Head of caudate nucleus (tissue), 42 donors: ENCODE measurements at regions not wholly inside any gene's neighbourhood (a gene's known extent, or its start where the extent isn't known, plus 50 kb on each side); places are given as distances from the start of the nearest gene placed in this dataset.
"Not testable (repeated sequence)": the region's sequence is repeated elsewhere in the genome, so short reads cannot be mapped to it uniquely, and the experiment has no call there.

Experiments
- DNase-seq, 42 donors: peaks; one replicate each; pipeline versions ENCODE4 v3.0.0 to v3.0.0-alpha.2; 2020 to 2021; ENCODE audit warnings: mixed read lengths in 7 of 42
- intact Hi-C: fragments of 100-400 bp; cut with DNase I; formaldehyde crosslinking; loops from one replicate; pipeline ENCODE4 v1.15.0; 2022

DNA sequence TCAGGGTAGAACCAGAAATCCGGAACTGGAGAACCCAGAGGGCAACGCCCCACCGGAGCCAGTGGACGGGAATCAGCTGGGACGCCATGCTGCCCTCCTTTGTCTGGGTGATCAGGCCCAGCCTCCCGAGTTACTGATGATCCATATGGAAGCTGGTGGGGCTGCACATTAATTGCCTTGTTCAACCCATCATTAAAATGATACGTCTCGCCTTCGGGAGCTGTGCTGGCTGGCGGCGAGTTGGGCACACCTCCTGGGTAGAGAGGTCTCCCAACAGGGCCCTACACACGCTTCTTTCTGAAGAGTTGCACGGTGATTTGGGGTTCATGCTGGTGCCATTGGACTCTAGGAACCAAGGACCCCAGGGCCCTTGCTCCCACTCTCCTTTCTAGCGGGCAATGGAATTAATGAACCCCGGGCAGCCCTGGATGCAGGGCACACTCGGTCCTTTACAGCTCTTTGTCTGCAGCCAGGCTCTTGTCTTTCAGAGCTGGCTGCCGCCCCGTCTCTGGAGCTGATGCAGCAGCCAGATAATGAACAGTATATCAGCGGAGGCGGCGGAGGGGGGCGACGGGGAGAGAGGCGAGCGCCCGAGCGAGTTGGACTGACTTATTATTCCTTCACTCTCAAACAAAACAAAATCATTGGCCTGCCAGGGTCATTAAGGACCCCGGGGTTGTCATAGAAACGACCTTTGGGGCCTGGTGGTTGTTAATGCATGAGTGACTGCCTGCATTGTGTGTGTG lies 412.2 kb upstream of the ZMIZ1 start:
- intact Hi-C loops, result loop anchor here (10.0 kb wide), 1 partner anchor 352 kb away; no protein-coding TSS in a partner anchor
- DNase-seq, result peak; percentile 40 to 85 (median 69)

GRCh38 chr10:78657163-78657861 lies 411.5 kb upstream of the ZMIZ1 start:
- intact Hi-C loops, result loop anchor here (10.0 kb wide), 1 partner anchor 353 kb away; no protein-coding TSS in a partner anchor
- DNase-seq, result peak; percentile 33 to 91 (median 77)

DNA sequence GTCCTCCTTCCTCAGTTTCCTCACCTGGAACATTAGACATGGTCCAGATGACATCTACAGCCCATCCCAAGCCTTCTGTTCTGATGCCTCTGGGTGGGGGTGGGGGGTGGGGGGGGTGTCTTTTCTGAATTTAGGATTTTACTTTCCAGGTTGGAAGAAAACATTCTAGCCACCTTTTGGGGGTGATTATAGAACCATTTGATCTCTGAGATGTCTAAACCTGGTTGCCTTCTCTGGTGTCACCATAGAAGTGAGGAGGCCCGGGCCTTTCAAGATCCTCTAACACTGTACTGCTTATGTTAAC lies 411.0 kb upstream of the ZMIZ1 start:
- intact Hi-C loops, result loop anchor here (10.0 kb wide), 1 partner anchor 353 kb away; no protein-coding TSS in a partner anchor
- no peak for DNase-seq

DNA sequence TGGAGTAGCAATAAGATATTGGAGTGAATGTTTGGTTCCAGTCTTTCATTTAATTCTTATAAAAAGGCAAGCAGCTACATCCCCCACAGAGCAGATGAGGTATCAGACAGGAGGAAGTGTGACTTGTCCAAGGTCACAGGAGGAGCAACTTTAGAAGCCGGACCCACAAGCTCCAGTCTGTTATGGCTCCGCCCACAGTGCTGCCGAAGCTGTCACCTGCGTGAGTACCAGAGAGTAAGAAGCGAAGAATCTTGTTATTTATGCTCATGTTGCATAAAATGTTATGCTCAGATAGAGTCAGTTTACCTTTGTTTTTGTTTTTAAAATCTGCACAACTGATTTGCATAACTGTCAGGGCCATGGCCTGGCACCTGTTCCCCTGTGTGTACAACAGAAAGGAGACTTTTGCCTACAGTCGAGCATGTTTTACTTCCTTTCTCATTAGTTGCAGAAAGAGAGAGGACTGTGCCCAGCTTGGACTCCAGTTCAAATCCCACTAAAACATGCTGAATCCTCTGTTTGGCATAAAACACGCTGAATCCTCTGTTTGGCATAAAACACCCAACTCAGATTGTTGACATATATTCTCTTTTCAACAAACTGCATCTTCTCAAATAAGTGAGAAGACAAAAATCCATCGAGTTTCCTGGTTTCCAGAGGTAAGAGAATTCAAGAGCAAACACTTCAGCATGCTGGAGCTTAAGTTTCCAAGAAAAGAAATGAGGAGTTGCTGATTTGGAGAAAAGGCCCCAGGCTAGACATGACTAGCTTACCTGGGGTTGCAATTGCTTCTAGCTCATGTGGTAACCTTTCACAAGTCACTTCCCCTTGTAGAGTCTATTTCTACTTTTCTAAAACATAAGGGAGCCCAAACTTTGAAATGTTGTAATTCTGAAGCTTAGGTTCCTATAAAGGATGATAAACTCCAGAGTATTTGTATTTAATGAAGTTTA lies 409.8 kb upstream of the ZMIZ1 start:
- intact Hi-C loops, result loop anchor here (10.0 kb wide), 1 partner anchor 354 kb away; no protein-coding TSS in a partner anchor

DNA sequence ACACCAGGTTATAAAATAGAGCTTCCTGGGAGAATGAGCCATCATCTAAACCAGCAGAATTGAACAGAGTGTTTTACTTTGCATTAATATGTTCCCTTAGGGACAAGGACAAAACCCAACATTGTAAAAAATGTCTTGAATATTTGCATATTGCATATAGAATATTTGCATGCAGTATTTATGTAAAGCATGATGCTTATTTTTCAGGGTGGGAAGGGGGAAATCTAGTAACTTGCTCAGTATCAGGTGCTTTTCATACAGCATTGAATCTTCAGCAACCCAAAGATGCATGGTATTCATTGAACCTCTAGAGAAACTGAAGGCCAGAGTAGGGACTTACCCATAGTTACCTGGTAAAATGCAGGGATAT lies 409.2 kb upstream of the ZMIZ1 start:
- intact Hi-C loops, result loop anchor here (10.0 kb wide), 1 partner anchor 355 kb away; no protein-coding TSS in a partner anchor

More for the DNA sequence above, 409.8 kb upstream of the ZMIZ1 start:
- no peak for DNase-seq

DNA sequence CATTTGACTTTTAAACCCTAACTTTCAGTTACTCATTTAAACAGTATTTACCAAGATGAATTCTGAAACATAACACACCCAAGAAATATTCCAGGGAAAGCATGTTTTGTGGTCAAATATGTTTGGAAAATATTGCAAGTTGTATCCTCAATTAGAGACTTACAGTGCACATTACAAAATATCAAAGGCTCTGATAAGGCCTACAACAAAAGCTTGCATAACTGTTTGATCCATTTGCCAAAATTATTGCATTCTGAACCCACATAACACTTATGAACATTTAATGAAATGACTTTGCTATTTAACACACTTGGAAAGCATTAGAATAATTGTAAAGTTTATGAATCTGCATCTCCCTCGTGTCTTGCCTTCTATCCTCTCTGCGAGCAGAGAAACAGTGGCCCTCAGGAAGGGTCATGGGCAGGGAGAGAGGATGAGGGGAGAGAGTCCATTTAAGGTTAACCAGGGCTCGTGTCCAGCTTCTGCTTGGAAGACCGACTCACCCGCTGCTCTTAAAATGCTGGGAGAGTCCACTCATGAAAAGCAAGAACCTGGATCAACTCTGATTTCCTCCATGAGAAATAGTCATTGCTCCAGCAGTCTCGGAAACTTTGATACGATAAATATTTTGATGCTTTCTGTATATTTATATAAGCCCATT lies 408.2 kb upstream of the ZMIZ1 start:
- DNase-seq, result peak in 4 of 42 donors; percentile 8 to 55 (median 14)
- intact Hi-C loops, result no loop called here

More for the DNA sequence above, 409.2 kb upstream of the ZMIZ1 start:
- no peak for DNase-seq

GRCh38 chr10:78663721-78664120 lies 405.0 kb upstream of the ZMIZ1 start:
- no peak for DNase-seq
- intact Hi-C loops, result no loop called here

DNA sequence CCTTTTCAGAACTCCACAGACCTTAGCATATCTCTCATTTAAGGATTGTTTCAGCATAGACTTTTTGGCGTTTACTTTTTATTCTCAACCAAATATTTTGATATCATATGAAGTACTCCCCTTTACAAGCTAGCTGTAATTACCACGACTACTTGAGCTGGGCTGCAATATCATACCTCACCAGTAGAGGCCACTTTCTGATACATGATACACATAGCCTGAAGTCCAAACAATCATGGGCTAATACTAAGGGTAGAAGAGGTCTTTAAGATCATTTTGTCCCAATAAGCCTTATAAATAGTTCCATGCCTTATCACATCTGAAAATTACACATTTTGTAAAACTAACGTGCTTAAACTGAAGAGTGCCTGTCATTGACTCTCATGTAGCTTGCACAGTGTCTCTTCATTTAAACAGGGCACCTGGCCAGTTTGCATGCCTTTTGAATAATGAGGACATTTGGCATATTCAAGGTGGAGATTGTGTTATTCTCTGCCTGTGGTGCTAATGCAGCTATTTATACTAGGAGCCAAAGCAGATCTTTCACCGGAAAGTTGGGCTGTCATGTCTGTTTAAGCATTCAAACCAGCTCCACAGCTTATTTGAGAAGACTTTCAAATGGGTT lies 403.7 kb upstream of the ZMIZ1 start:
- intact Hi-C loops, result no loop called here
- no peak for DNase-seq

GRCh38 chr10:78672918-78673317 lies 395.8 kb upstream of the ZMIZ1 start:
- intact Hi-C loops, result no loop called here
- DNase-seq, result no peak

- DNase-seq, intact Hi-C loops: not testable (repeated sequence)
Observed at GRCh38 chr10:78681141-78681540, 387.6 kb upstream of the ZMIZ1 start.

- intact Hi-C loops, DNase-seq: not testable (repeated sequence)
Observed at GRCh38 chr10:78681986-78682385, 386.8 kb upstream of the ZMIZ1 start.

DNA sequence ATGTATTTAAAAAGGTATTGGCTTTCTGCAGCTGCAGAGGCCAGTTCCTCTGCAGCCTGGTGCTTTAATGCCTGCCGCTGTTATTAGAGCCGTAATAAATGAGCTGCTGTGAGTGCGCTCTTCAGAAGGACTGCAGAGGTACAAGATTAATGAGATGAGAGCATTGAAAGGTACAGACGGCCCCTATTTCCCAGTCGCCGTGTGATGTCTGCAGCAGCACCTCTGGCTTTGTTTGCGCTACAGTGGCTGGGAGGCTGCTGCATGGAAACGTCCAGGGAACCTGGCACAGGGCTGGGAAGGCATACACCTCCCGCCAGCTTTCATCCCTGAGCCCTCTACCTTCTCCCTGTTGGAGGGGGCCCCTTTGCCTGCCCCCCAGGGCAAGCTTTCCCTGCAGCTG lies 383.8 kb upstream of the ZMIZ1 start:
- no peak for DNase-seq
- intact Hi-C loops, result no loop called here

- DNase-seq, result peak in 1 of 42 donors; percentile 53
- intact Hi-C loops, result no loop called here
Observed at GRCh38 chr10:78685466-78686103, 383.2 kb upstream of the ZMIZ1 start.

DNA sequence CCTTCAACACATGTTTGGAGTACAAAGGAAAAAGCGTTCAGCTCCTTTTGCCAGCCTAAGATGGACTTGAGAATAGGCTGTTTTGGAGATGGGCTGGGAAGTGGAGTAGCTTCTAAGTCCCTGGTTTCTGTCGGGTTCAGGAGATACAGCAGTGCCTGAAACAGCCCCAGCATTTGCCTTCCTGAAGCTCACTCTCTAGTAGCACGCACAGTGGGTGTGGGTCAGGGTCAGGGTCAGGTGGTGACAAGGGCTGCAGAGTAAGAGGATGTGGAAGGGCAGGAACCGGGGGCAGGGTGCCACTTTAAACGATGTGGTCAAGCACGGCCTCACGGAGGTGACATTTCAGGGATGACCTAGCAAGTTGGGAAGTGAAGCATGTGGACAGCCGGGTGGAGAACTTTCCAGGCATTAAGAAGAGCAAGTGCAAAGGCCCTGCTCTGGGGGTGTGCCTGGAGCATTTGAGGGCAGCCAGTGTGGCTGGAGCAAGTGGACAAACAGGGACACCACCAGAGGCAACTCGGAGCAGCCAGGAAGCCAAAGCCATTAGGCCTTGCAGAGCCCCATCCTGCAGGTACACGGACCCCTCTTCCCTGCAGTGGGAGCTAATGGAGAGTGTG lies 382.2 kb upstream of the ZMIZ1 start:
- intact Hi-C loops, result no loop called here
- no peak for DNase-seq

GRCh38 chr10:78687626-78688025 lies 381.1 kb upstream of the ZMIZ1 start:
- DNase-seq, result no peak
- intact Hi-C loops, result no loop called here

DNA sequence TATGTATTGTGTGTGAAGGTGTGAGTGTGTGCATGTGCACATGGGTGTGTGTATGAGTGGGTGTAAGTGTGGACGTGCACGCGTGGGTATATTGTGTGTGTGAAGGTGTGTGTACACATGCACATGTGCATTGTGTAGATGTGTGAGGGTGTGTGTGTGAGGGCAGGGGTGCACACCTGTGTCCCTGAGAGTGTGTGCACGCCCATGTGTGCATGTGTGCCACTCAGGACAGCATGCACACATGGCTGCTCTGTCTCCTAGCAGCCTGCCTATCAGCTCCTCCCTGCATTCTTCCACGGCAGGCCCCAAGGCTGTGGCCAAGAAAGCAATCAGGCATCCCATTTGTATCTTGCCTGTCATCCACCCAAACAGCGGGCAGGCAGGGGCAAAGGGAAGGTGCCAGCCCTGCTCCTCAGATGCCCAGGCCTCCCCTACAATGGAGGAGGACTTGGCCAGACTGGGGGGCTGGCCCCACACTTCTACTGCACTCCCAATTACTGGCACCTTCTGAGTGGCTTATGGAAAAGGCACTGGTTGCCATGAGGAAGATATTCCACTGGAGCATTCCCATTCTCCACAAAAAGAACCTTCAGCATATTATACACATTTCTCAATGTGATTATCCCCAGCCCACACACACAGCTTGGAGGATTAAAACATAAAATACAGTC lies 380.4 kb upstream of the ZMIZ1 start:
- DNase-seq, result peak in 9 of 42 donors; percentile 14 to 43 (median 25)

More for the DNA sequence above, 380.4 kb upstream of the ZMIZ1 start:
- intact Hi-C loops, result no loop called here
